ENCODE measurements at regions not wholly inside any gene's neighbourhood (a gene's known extent, or its start where the extent isn't known, plus 50 kb on each side); places are given as distances from the start of the nearest gene placed in this dataset.

DNA sequence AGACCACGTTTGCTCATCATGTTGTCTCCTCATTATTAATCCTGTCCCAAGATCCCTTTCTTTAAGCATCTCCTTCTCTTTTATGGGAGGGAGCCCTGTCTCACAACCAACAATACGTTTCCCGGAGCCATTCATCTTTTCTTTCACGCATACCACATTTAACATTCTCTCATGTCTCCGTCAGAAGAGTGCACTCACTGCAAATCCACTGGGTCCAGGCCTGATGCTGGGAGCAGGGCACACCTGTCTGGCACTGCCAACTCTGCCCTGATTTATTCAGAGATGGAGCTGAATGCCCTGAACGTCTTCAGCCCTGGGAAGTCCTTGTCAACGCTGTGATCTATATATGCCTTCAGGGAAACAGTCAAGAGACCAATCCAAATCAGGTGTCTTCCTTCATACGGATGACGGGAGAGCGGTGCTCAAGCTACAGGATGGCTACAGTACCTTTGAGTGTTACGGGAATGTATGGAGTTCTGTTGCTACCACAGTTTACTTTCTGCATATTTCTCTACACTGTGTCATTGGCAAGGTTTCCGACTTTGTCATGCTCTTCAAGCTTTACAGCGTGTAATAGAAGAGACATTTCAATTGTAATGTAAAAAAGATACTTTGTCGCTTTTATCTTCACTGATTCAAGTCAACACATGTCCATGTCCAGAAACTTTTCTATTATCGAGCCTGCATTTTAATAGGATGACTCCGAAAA, 140.4 kb upstream of the SLITRK2 start:
- Histone ChIP-seq H3K4me1 (ENCODE audit: control insufficient read depth, low read length) (no peaks in the 10 kb centered on the region), H3K4me3 (ENCODE audit: low read length) (no peak overlapping the region), H3F3A (ENCODE audit: control insufficient read depth, insufficient read depth) (no peaks in the 10 kb centered on the region), H3K9me3 (ENCODE audit: control insufficient read depth, insufficient read depth, low read length) (no peaks in the 10 kb centered on the region), H4K20me1 (ENCODE audit: control insufficient read depth, insufficient read depth, low read depth, low read length) (no peaks in the 10 kb centered on the region), H3K4me2 (ENCODE audit: low read length) (no peak overlapping the region), H3K36me3 (ENCODE audit: control insufficient read depth, low read length) (no peaks in the 10 kb centered on the region), H3K27me3 (ENCODE audit: control insufficient read depth, low read length) (no peaks in the 10 kb centered on the region), H3K9me2 (replicated peaks; ENCODE audit: control insufficient read depth, low read length) (no peaks in the 10 kb centered on the region), H3K79me2 (ENCODE audit: control insufficient read depth, low read length) (no peaks in the 10 kb centered on the region), H3K27ac (ENCODE audit: low read depth, low read length) (no peak overlapping the region)
- TF ChIP-seq EZH2phosphoT487 (IDR thresholded peaks at IDR 0.05; ENCODE audit: borderline replicate concordance, low read length), result no peak
- TF ChIP-seq, protein P1, sequence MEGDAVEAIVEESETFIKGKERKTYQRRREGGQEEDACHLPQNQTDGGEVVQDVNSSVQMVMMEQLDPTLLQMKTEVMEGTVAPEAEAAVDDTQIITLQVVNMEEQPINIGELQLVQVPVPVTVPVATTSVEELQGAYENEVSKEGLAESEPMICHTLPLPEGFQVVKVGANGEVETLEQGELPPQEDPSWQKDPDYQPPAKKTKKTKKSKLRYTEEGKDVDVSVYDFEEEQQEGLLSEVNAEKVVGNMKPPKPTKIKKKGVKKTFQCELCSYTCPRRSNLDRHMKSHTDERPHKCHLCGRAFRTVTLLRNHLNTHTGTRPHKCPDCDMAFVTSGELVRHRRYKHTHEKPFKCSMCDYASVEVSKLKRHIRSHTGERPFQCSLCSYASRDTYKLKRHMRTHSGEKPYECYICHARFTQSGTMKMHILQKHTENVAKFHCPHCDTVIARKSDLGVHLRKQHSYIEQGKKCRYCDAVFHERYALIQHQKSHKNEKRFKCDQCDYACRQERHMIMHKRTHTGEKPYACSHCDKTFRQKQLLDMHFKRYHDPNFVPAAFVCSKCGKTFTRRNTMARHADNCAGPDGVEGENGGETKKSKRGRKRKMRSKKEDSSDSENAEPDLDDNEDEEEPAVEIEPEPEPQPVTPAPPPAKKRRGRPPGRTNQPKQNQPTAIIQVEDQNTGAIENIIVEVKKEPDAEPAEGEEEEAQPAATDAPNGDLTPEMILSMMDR (IDR thresholded peaks at IDR 0.05; ENCODE audit: low read depth, low read length, poor library complexity, severe bottlenecking), result no peak

DNA sequence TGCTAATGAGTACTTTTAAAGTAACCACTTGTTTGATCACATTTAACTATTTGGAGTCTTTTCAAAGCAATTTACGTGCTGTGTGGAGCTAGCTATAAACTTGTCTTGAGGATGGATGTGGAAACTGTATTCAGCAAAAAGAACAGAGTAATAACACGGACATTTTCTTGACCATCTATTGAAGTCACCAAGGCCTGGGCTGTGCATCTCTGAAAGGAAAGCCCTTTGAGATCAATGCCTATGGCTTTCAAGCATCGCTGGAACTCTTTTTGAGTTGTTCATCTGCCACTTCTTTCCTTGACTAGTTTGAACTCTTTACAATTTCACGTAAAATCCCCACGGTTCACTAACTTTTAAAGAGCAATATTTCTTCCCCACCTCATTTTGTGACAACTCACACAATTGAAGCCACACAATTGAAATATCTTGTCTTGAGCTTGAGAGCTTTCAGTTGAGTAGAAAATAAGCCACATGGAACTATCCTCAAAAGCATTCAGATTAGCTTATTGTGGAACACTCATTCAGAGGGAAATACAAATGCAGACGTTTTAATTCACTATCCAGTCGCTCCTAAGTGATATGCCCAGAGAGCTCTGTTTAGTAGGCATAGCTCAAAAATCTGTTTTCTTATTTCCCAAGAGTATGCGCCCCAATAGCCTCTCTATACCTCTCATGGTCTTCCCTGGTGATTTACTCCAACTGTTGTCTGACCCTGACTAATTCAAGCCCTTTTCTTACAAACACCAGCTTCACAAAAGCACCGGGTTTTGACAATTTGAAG, 134.9 kb upstream of the SLITRK2 start:
- Histone ChIP-seq H3K4me2 (ENCODE audit: low read length) (no peak overlapping the region), H3K36me3 (ENCODE audit: control insufficient read depth, low read length) (no peaks in the 10 kb centered on the region), H3K9me3 (ENCODE audit: control insufficient read depth, insufficient read depth, low read length) (no peaks in the 10 kb centered on the region), H3K4me3 (ENCODE audit: low read length) (no peak overlapping the region), H3K4me1 (ENCODE audit: control insufficient read depth, low read length) (no peaks in the 10 kb centered on the region), H3F3A (ENCODE audit: control insufficient read depth, insufficient read depth) (no peaks in the 10 kb centered on the region), H3K9me2 (replicated peaks; ENCODE audit: control insufficient read depth, low read length) (no peaks in the 10 kb centered on the region), H3K79me2 (ENCODE audit: control insufficient read depth, low read length) (no peaks in the 10 kb centered on the region), H3K27me3 (ENCODE audit: control insufficient read depth, low read length) (no peaks in the 10 kb centered on the region), H4K20me1 (ENCODE audit: control insufficient read depth, insufficient read depth, low read depth, low read length) (no peaks in the 10 kb centered on the region), H3K27ac (ENCODE audit: low read depth, low read length) (no peak overlapping the region)
- TF ChIP-seq, protein P1 (IDR thresholded peaks at IDR 0.05; ENCODE audit: low read depth, low read length, poor library complexity, severe bottlenecking), result no peak
- no peak for TF ChIP-seq EZH2phosphoT487 (IDR thresholded peaks at IDR 0.05; ENCODE audit: borderline replicate concordance, low read length)

DNA sequence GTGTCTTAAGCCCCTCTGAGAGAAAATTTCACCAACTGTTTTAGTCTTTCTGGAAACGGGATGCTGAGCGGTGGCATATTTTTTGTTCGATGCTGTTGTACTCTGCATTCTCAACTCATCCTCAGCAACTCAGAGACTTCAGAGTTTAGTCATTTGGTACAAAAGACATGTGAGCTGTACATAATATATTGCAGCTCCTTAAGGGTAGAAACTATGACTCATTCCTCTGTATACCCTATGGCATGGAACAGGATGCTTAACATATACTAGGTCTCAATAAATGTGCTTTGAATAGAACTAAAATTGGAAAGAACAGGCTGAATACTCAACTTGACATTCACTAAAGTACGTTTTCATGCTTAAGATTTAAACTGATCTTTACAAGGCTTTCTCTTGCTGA, 130.5 kb upstream of the SLITRK2 start:
- Histone ChIP-seq H3K27me3 (ENCODE audit: control insufficient read depth, low read length) (no peaks in the 10 kb centered on the region), H3K9me3 (ENCODE audit: control insufficient read depth, insufficient read depth, low read length) (no peaks in the 10 kb centered on the region), H3K36me3 (ENCODE audit: control insufficient read depth, low read length) (no peaks in the 10 kb centered on the region), H3F3A (ENCODE audit: control insufficient read depth, insufficient read depth) (no peaks in the 10 kb centered on the region), H4K20me1 (ENCODE audit: control insufficient read depth, insufficient read depth, low read depth, low read length) (no peaks in the 10 kb centered on the region), H3K79me2 (ENCODE audit: control insufficient read depth, low read length) (no peaks in the 10 kb centered on the region), H3K4me3 (ENCODE audit: low read length) (no peak overlapping the region), H3K9me2 (replicated peaks; ENCODE audit: control insufficient read depth, low read length) (no peaks in the 10 kb centered on the region), H3K27ac (ENCODE audit: low read depth, low read length) (no peak overlapping the region), H3K4me1 (ENCODE audit: control insufficient read depth, low read length) (no peaks in the 10 kb centered on the region), H3K4me2 (ENCODE audit: low read length) (no peak overlapping the region)
- no peak for TF ChIP-seq EZH2phosphoT487 (IDR thresholded peaks at IDR 0.05; ENCODE audit: borderline replicate concordance, low read length)
- TF ChIP-seq, protein P1 (IDR thresholded peaks at IDR 0.05; ENCODE audit: low read depth, low read length, poor library complexity, severe bottlenecking), result no peak

Data from DOHH2 (cell line).